HG02973 (cell line): ENCODE measurements at regions not wholly inside any gene's neighbourhood (a gene's known extent, or its start where the extent isn't known, plus 50 kb on each side); places are given as distances from the start of the nearest gene placed in this dataset.

Source experiments
- ATAC-seq: cut with Tn5 transposase; IDR thresholded peaks from one replicate; pipeline ENCODE4 v1.9.1; 2021; ENCODE audit warnings: moderate library complexity; ENCODE audit not compliant: unreplicated experiment

GRCh38 chr10:10617686-10618085 is 400.0 kb upstream of the CELF2 start:
- ATAC-seq: no peak

- no peak for ATAC-seq
Measured at GRCh38 chr10:10618139-10618538, 399.5 kb upstream of the CELF2 start.

- no peak for ATAC-seq
Measured at GRCh38 chr10:10623958-10624566, 393.6 kb upstream of the CELF2 start.

GRCh38 chr10:10624567-10624962 is 393.1 kb upstream of the CELF2 start:
- no peak for ATAC-seq

- ATAC-seq: no peak
Measured at GRCh38 chr10:10625491-10625890, 392.2 kb upstream of the CELF2 start.

- ATAC-seq: no peak
Measured at GRCh38 chr10:10626734-10627133, 390.9 kb upstream of the CELF2 start.

GRCh38 chr10:10627414-10627813 is 390.3 kb upstream of the CELF2 start:
- no peak for ATAC-seq

GRCh38 chr10:10629512-10629911 is 388.2 kb upstream of the CELF2 start:
- ATAC-seq: no peak

GRCh38 chr10:10630281-10630680 is 387.4 kb upstream of the CELF2 start:
- ATAC-seq: no peak

- no peak for ATAC-seq
Measured at GRCh38 chr10:10630782-10631181, 386.9 kb upstream of the CELF2 start.

GRCh38 chr10:10642189-10642588 is 375.5 kb upstream of the CELF2 start:
- no peak for ATAC-seq

GRCh38 chr10:10642751-10643150 is 374.9 kb upstream of the CELF2 start:
- no peak for ATAC-seq

GRCh38 chr10:10644008-10644646 is 373.5 kb upstream of the CELF2 start:
- ATAC-seq: no peak

GRCh38 chr10:10644676-10645385 is 372.8 kb upstream of the CELF2 start:
- no peak for ATAC-seq

- ATAC-seq: no peak
Measured at GRCh38 chr10:10647331-10647730, 370.3 kb upstream of the CELF2 start.

- ATAC-seq: no peak
Measured at GRCh38 chr10:10657139-10657760, 360.4 kb upstream of the CELF2 start.

- ATAC-seq: no peak
Measured at GRCh38 chr10:10658172-10658785, 359.4 kb upstream of the CELF2 start.

- ATAC-seq: no peak
Measured at GRCh38 chr10:10660054-10660453, 357.6 kb upstream of the CELF2 start.

GRCh38 chr10:10661176-10661575 is 356.5 kb upstream of the CELF2 start:
- no peak for ATAC-seq

- no peak for ATAC-seq
Measured at GRCh38 chr10:10662716-10663408, 354.8 kb upstream of the CELF2 start.

GRCh38 chr10:10663622-10664021 is 354.1 kb upstream of the CELF2 start:
- ATAC-seq: no peak
